HG03432 (cell line): ENCODE measurements at regions not wholly inside any gene's neighbourhood (a gene's known extent, or its start where the extent isn't known, plus 50 kb on each side); places are given as distances from the start of the nearest gene placed in this dataset.
"Not testable (repeated sequence)": the region's sequence is repeated elsewhere in the genome, so short reads cannot be mapped to it uniquely, and the experiment has no call there.

ENCODE experiments used
- ATAC-seq: cut with Tn5 transposase; IDR thresholded peaks from one replicate; pipeline ENCODE4 v1.9.1; 2021; ENCODE audit warnings: mild to moderate bottlenecking, moderate library complexity; ENCODE audit not compliant: unreplicated experiment

- ATAC-seq = no peak
Measured at GRCh38 chr10:4403638-4404252, 422.3 kb upstream of the AKR1E2 start.

GRCh38 chr10:4401080-4401479 lies 424.9 kb upstream of the AKR1E2 start:
- not testable (repeated sequence) for ATAC-seq

- ATAC-seq = no peak
Measured at GRCh38 chr10:4399556-4399955, 426.5 kb upstream of the AKR1E2 start.

GRCh38 chr10:4398602-4399001 lies 427.4 kb upstream of the AKR1E2 start:
- no peak for ATAC-seq

GRCh38 chr10:4397337-4397736 lies 428.7 kb upstream of the AKR1E2 start:
- ATAC-seq = no peak

GRCh38 chr10:4396401-4397283 lies 429.4 kb upstream of the AKR1E2 start:
- ATAC-seq = no peak

GRCh38 chr10:4395731-4396130 lies 430.3 kb upstream of the AKR1E2 start:
- no peak for ATAC-seq

- not testable (repeated sequence) for ATAC-seq
Measured at GRCh38 chr10:4394455-4394854, 431.6 kb upstream of the AKR1E2 start.

- no peak for ATAC-seq
Measured at GRCh38 chr10:4391683-4392082, 434.3 kb upstream of the AKR1E2 start.

GRCh38 chr10:4390219-4390618 lies 435.8 kb upstream of the AKR1E2 start:
- no peak for ATAC-seq

- ATAC-seq = no peak
Measured at GRCh38 chr10:4385231-4385870, 440.7 kb upstream of the AKR1E2 start.

- no peak for ATAC-seq
Measured at GRCh38 chr10:4384245-4384644, 441.8 kb upstream of the AKR1E2 start.

GRCh38 chr10:4383651-4384098 lies 442.3 kb upstream of the AKR1E2 start:
- no peak for ATAC-seq

GRCh38 chr10:4382811-4383210 lies 443.2 kb upstream of the AKR1E2 start:
- no peak for ATAC-seq

- ATAC-seq = no peak
Measured at GRCh38 chr10:4373612-4374011, 452.4 kb upstream of the AKR1E2 start.

- no peak for ATAC-seq
Measured at GRCh38 chr10:4373098-4373497, 452.9 kb upstream of the AKR1E2 start.

- ATAC-seq = no peak
Measured at GRCh38 chr10:4372601-4373000, 453.4 kb upstream of the AKR1E2 start.

GRCh38 chr10:4371691-4372295 lies 454.2 kb upstream of the AKR1E2 start:
- no peak for ATAC-seq

- ATAC-seq = no peak
Measured at GRCh38 chr10:4370376-4370775, 455.6 kb upstream of the AKR1E2 start.

- no peak for ATAC-seq
Measured at GRCh38 chr10:4361581-4361980, 464.4 kb upstream of the AKR1E2 start.

GRCh38 chr10:4359003-4359402 lies 467.0 kb upstream of the AKR1E2 start:
- ATAC-seq = no peak
